GM20000 (cell line): ENCODE measurements at regions not wholly inside any gene's neighbourhood (a gene's known extent, or its start where the extent isn't known, plus 50 kb on each side); places are given as distances from the start of the nearest gene placed in this dataset.
"Not testable (repeated sequence)": the region's sequence is repeated elsewhere in the genome, so short reads cannot be mapped to it uniquely, and the experiment has no call there.

Source experiments
- DNase-seq: peaks from one replicate; pipeline ENCODE4 v3.0.0; 2012; ENCODE audit warnings: low spot score
- CTCF ChIP-seq: IDR thresholded peaks from 2 replicates; pipeline ENCODE4 v1.5.1; 2012; ENCODE audit warnings: mild to moderate bottlenecking, control low read depth; ENCODE audit errors: extremely low read depth, missing control alignments

DNA sequence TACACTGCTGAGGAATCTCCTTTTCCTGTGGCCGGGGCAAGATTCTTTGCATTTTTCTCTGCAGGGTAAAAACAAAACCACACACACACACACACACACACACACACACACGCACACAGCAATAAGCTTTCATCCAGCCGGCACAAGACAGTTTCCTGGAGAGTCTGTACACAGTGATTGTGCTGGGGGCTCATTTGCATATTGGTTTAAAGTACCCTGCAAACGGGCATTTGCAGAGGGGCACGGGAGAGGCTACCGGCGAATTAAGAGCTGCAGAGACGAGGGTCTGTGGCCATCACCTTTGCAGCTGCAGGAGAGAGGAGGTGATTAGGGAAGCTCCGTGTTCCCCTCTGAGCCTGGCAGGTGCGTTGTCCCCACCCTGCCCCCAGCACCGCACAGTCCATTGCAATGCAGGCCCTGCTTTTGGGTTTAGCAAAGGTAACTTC, 219.9 kb downstream of the SHOX start:
- no peak for DNase-seq
- no peak for TF ChIP-seq CTCF

- DNase-seq, result no peak
- TF ChIP-seq CTCF, result no peak
Observed at GRCh38 chrX:848386-848785, 217.8 kb downstream of the SHOX start.

- TF ChIP-seq CTCF, result no peak
- no peak for DNase-seq
Observed at GRCh38 chrX:843306-843705, 212.7 kb downstream of the SHOX start.

DNA sequence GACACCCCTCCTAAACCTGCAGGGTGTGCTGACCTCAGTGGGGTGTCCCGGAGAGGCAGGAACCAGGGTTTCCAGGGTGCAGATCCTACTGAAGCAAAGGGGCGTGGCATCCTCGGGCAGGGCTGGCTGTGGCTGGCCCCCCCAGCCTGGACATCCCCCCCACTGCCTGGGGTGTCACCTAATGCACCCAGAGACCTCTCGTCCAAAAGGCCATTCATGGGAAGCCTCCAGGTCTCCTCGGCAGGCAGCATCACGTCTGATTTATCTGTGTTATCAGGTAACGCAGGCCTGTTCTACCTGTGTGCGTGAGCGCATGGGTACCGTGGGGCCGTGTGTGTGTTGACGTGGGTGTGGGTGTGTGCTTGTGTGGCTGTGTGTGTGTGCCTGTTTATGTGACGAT, 210.0 kb downstream of the SHOX start:
- DNase-seq, result no peak
- TF ChIP-seq CTCF, result no peak

DNA sequence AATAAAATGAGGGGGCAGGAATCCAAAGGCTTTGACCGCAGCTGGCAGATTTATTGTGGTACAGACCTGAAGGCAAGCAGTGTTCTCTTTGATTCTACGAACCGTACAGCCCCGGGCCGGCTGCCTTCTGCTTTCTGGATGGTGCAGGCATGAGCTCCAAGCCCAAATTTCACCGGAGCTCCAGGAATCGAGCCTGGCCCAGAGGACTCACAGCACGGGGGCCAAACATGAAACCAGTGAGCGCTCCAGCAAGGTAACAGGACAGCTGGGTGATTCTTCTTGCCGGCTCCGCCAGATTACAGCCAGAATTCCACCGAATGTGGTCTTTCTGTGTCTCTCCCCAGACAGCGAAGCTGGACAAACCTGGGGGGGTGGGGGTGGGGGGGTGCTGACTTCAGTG, 208.1 kb downstream of the SHOX start:
- DNase-seq, result not testable (repeated sequence)

DNA sequence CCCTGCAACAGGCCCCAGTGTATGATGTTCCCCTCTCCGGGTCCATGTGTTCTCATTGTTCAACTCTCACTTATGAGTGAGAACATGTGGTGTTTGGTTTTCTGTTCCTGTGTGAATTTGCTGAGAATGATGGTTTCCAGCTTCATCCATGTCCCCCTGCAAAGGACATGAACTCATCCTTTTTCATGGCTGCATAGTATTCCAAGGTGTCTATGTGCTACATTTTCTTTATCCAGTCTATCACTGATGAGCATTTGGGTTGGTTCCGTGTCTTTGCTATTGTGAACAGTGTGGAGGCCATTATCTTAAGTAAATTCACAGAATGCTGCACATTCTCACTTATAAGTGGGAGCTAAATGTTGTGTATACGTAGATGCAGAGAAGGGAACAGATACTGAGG, 205.3 kb downstream of the SHOX start:
- not testable (repeated sequence) for DNase-seq

- no peak for TF ChIP-seq CTCF
- no peak for DNase-seq
Observed at GRCh38 chrX:830532-830931, 199.9 kb downstream of the SHOX start.

DNA sequence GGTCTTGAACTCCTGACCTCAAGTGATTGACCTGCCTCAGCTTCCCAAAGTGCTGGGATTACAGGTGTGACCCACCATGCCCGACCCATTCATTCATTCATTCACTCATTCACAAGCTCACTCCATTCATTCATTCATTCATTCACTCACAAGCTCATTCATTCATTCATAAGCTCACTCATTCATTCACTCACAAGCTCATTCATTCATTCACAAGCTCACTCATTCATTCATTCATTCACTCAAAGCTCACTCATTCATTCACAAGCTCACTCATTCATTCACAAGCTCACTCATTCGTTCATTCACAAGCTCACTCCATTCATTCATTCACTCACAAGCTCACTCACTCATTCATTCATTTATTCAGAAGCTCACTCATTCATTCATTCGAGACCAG, 198.6 kb downstream of the SHOX start:
- no peak for TF ChIP-seq CTCF
- no peak for DNase-seq

DNA sequence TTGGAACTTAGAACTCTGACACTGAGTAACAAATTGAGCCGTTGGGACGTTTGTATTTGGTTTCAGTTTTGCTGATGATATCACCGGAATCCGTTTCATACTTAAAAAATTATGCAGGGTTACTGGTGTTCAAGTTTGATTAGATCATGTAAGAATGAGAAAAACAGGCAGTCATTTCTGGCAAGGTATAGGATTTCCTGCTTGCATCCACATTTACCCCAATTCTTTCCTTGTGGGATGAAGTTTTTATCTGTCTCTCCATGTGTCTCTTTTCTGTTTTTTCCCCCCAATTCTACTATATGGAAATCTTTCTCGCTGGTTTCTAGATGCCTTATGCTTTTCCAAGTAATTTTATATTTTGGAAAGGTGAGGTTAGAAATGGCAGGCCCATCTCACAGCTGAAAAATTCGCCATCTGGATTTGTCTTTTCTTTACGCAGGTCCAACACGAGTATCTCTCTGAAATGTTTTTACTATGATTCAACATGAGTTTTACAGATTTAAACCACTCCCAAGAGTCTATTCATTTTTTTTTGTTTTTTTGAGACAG, 197.9 kb downstream of the SHOX start:
- DNase-seq, result no peak
- TF ChIP-seq CTCF, result no peak
